ENCODE measurements at regions not wholly inside any gene's neighbourhood (a gene's known extent, or its start where the extent isn't known, plus 50 kb on each side); places are given as distances from the start of the nearest gene placed in this dataset.

- Histone ChIP-seq H3K4me1 (ENCODE audit: control insufficient read depth, extremely low read depth, insufficient read depth, low read length) (peaks cover 15% of the 10 kb centered on the region), H3K4me3 (replicated peaks in 1 of 3; ENCODE audit: insufficient read depth in 1 of 3, low read depth in 1 of 3, low read length in 3 of 3) (no peak overlapping the region), H4K20me1 (replicated peaks; ENCODE audit: control insufficient read depth, extremely low read depth, insufficient read depth, low read length) (no peaks in the 10 kb centered on the region), H3K27ac (ENCODE audit: insufficient read depth, low read depth, low read length) (no peak overlapping the region), H3K27me3 (ENCODE audit: control insufficient read depth in 2 of 2, insufficient read depth in 2 of 2, low read length in 2 of 2) (no peaks in the 10 kb centered on the region), H3K9ac (replicated peaks; ENCODE audit: extremely low read depth, insufficient read depth, low read length) (no peak overlapping the region), H3K9me1 (replicated peaks; ENCODE audit: control insufficient read depth, extremely low read depth, insufficient read depth, low read length) (no peaks in the 10 kb centered on the region), H2AFZ (ENCODE audit: low read depth, low read length) (no peak overlapping the region), H3K79me2 (ENCODE audit: control insufficient read depth, insufficient read depth, low read length) (no peaks in the 10 kb centered on the region), H3K4me2 (ENCODE audit: insufficient read depth, low read length) (no peak overlapping the region), H3K36me3 (ENCODE audit: control insufficient read depth in 2 of 2, extremely low read depth in 1 of 2, insufficient read depth in 2 of 2, low read length in 2 of 2) (no peaks in the 10 kb centered on the region), H3K9me3 (replicated peaks; ENCODE audit: control insufficient read depth, insufficient read depth, low read length) (no peaks in the 10 kb centered on the region)
- FAIRE-seq, result no peak
- no TSS peak for BruUV-seq (replicated peaks)
- TF ChIP-seq FOS (IDR thresholded peaks at IDR 0.05; ENCODE audit: borderline replicate concordance, insufficient read depth, low read length) (no peak), POLR2AphosphoS5 (IDR thresholded peaks at IDR 0.05; ENCODE audit: insufficient read depth, low read depth, low read length) (no peak), MAX (IDR thresholded peaks at IDR 0.05; ENCODE audit: insufficient read depth, insufficient read length) (no peak), CTCF (IDR thresholded peaks at IDR 0.05; ENCODE audit: extremely low read depth in 1 of 2, insufficient read depth in 1 of 2, low read depth in 1 of 2, low read length in 2 of 2) (no peak), MYC (IDR thresholded peaks at IDR 0.05; ENCODE audit: low read depth, low read length) (no peak), GATA2 (IDR thresholded peaks at IDR 0.05; ENCODE audit: insufficient read depth, insufficient read length, low read depth, low read length) (no peak), POLR2A (IDR thresholded peaks at IDR 0.05; ENCODE audit: low read depth, low read length) (no peak), JUN (IDR thresholded peaks at IDR 0.05; ENCODE audit: borderline replicate concordance, insufficient read depth, insufficient read length, low read depth) (no peak), EZH2 (IDR thresholded peaks at IDR 0.05; ENCODE audit: borderline replicate concordance, low read depth, low read length, severe bottlenecking) (no peak)
- intact Hi-C loops (cut with micrococcal nuclease), result no loop called here
- no peak for DNase-seq (ENCODE audit: low read depth, low spot score)
- ChIA-PET CTCF (no interaction called here), POLR2A (no interaction called here)
- dilution Hi-C loops (cut with MboI; ENCODE audit: extremely low pct_ligation_motif_present, low sequenced_read_pairs), result no loop called here
Measured at GRCh38 chr5:165576678-165577275, 2071.4 kb downstream of the MAT2B start.

Measured in endothelial cell of umbilical vein (primary cell).